Kidney (tissue), 13 donors: ENCODE measurements at regions not wholly inside any gene's neighbourhood (a gene's known extent, or its start where the extent isn't known, plus 50 kb on each side); places are given as distances from the start of the nearest gene placed in this dataset.

Experiments
- DNase-seq, 5 donors: peaks; one replicate each; pipeline ENCODE4 v3.0.0-alpha.2; 2013 to 2020
- FAIRE-seq: peaks from 2 replicates; lab custom pipeline; 2012; peaks lifted over from hg19 to GRCh38; lab: Jason Lieb, UNC
- H3K27ac ChIP-seq, 2 donors: one replicate each; pipeline ENCODE4 v1.7.0; 2013; ENCODE audit warnings: low read depth in 2 of 2, low read length in 2 of 2, inconsistent platforms in 1 of 2
- H3K27me3 ChIP-seq: one replicate; pipeline ENCODE4 v1.7.1; 2013; ENCODE audit warnings: low read length, inconsistent platforms; ENCODE audit not compliant: control insufficient read depth, insufficient read depth
- H3K36me3 ChIP-seq, 3 donors: one replicate each; pipeline versions ENCODE4 v1.7.0 to v1.7.1; 2013; ENCODE audit warnings: low read length in 3 of 3, control low read depth in 1 of 3, inconsistent platforms in 1 of 3; ENCODE audit not compliant: insufficient read depth in 3 of 3, control insufficient read depth in 2 of 3
- H3K4me1 ChIP-seq, 3 donors: one replicate each; pipeline versions ENCODE4 v1.7.0 to v1.7.1; 2013; ENCODE audit warnings: low read length in 3 of 3, inconsistent platforms in 1 of 3, low read depth in 1 of 3; ENCODE audit not compliant: control insufficient read depth in 2 of 3, insufficient read depth in 2 of 3
- H3K4me3 ChIP-seq, 3 donors: one replicate each; pipeline versions ENCODE4 v1.7.0 to v1.8.1; 2013; ENCODE audit warnings: low read length in 3 of 3, control low read depth in 1 of 3, inconsistent platforms in 1 of 3
- H3K9ac ChIP-seq, 3 donors: one replicate each; pipeline versions ENCODE4 v1.7.0 to v1.7.1; 2013; ENCODE audit warnings: low read length in 3 of 3, control low read depth in 1 of 3, inconsistent platforms in 1 of 3
- H3K9me3 ChIP-seq, 3 donors: one replicate each; pipeline versions ENCODE4 v1.7.0 to v1.7.1; 2013; ENCODE audit warnings: low read length in 3 of 3, control low read depth in 1 of 3, inconsistent platforms in 1 of 3; ENCODE audit not compliant: control insufficient read depth in 2 of 3, insufficient read depth in 1 of 3
- CTCF ChIP-seq: IDR thresholded peaks from 3 replicates; pipeline ENCODE4 v1.5.1; 2012; ENCODE audit warnings: mild to moderate bottlenecking, moderate library complexity, borderline replicate concordance; ENCODE audit not compliant: insufficient read depth; ENCODE audit errors: extremely low read depth
- intact Hi-C: fragments of 100-400 bp; cut with DNase I; formaldehyde crosslinking; loops from one replicate; pipeline ENCODE4 v1.11.1; 2022
- donor health status: control.
- donor health status: control.
- donor health status: control.
- donor health status: control.
- donor health status: control.
- donor health status: DM: yes; HTN: yes; CAD: no.
- donor health status: Normal renal cell carcinoma (clear cell type).

- DNase-seq (no peak), FAIRE-seq (no peak)
- Histone ChIP-seq H3K27ac (no peak overlapping the region), H3K4me3 (no peak overlapping the region), H3K4me1 (no peaks in the 10 kb centered on the region), H3K27me3 (no peaks in the 10 kb centered on the region), H3K9me3 (no peaks in the 10 kb centered on the region), H3K36me3 (no peaks in the 10 kb centered on the region), H3K9ac (no peak overlapping the region)
- intact Hi-C loops = no loop called here
- no peak for TF ChIP-seq CTCF
Measured at GRCh38 chr3:83655083-83655482, 1303.7 kb upstream of the CADM2 start.

- Histone ChIP-seq H3K4me1 (no peaks in the 10 kb centered on the region), H3K27ac (no peak overlapping the region), H3K27me3 (no peaks in the 10 kb centered on the region), H3K9ac (no peak overlapping the region), H3K9me3 (no peaks in the 10 kb centered on the region), H3K36me3 (no peaks in the 10 kb centered on the region), H3K4me3 (no peak overlapping the region)
- TF ChIP-seq CTCF = no peak
- DNase-seq (no peak), FAIRE-seq (no peak)
- intact Hi-C loops = no loop called here
Measured at GRCh38 chr3:83662381-83662960, 1296.3 kb upstream of the CADM2 start.

GRCh38 chr3:83670416-83670815, 1288.4 kb upstream of the CADM2 start:
- Histone ChIP-seq H3K4me3 (no peak overlapping the region), H3K27ac (no peak overlapping the region), H3K4me1 (no peaks in the 10 kb centered on the region), H3K9ac (no peak overlapping the region), H3K9me3 (no peaks in the 10 kb centered on the region), H3K36me3 (no peaks in the 10 kb centered on the region), H3K27me3 (no peaks in the 10 kb centered on the region)
- FAIRE-seq = no peak
- intact Hi-C loops = no loop called here
- TF ChIP-seq CTCF = no peak
- DNase-seq = no peak

- H3K27me3 ChIP-seq = no peaks in the 10 kb centered on the region
- no peak overlapping the region for H3K27ac ChIP-seq
- no peaks in the 10 kb centered on the region for H3K36me3 ChIP-seq
- H3K4me1 ChIP-seq = no peaks in the 10 kb centered on the region
- H3K9me3 ChIP-seq = no peaks in the 10 kb centered on the region
- no peak for FAIRE-seq
- no peak overlapping the region for H3K4me3 ChIP-seq
- intact Hi-C loops = no loop called here
- H3K9ac ChIP-seq = no peak overlapping the region
- no peak for DNase-seq
- TF ChIP-seq CTCF = no peak
Measured at GRCh38 chr3:83683937-83684598, 1274.7 kb upstream of the CADM2 start.
